ENCODE measurements at regions not wholly inside any gene's neighbourhood (a gene's known extent, or its start where the extent isn't known, plus 50 kb on each side); places are given as distances from the start of the nearest gene placed in this dataset.

GRCh38 chr10:44015702-44016500 lies 367.2 kb upstream of the ZNF32 start:
- TF ChIP-seq CBX3 (IDR thresholded peaks at IDR 0.05; ENCODE audit: low read depth) = no peak
- no peak for TF ChIP-seq POLR2AphosphoS5 (IDR thresholded peaks at IDR 0.05; ENCODE audit: low read depth, low read length)
- no peak for TF ChIP-seq TCF7L2 (IDR thresholded peaks at IDR 0.05; ENCODE audit: borderline replicate concordance, extremely low read depth, insufficient read depth, insufficient read length)
- TF ChIP-seq REST (IDR thresholded peaks at IDR 0.05; ENCODE audit: low read depth) = no peak
- TF ChIP-seq EGR1 (IDR thresholded peaks at IDR 0.05; ENCODE audit: low read depth) = no peak
- TF ChIP-seq JUND (IDR thresholded peaks at IDR 0.05) = no peak
- H3K9me2 ChIP-seq (ENCODE audit: insufficient read depth) = no peaks in the 10 kb centered on the region
- H3K4me3 ChIP-seq (replicated peaks in 1 of 2; ENCODE audit: low read depth in 1 of 2, low read length in 2 of 2) = no peak overlapping the region
- H3K79me2 ChIP-seq (ENCODE audit: insufficient read depth, low read length) = no peaks in the 10 kb centered on the region
- intact Hi-C loops (cut with micrococcal nuclease) = no loop called here
- no peak for ATAC-seq
- H3K4me2 ChIP-seq (ENCODE audit: low read length) = no peak overlapping the region
- H4K20me1 ChIP-seq (ENCODE audit: insufficient read depth) = no peaks in the 10 kb centered on the region
- H3K27me3 ChIP-seq (ENCODE audit: insufficient read depth, low read length) = peaks cover 28% of the 10 kb centered on the region; the same call in 1 of the 2 replicates
- no peaks in the 10 kb centered on the region for H3K9me3 ChIP-seq (ENCODE audit: control insufficient read depth in 1 of 2, insufficient read depth in 1 of 2, low read depth in 1 of 2, low read length in 2 of 2)
- ChIA-PET POLR2A (no interaction called here), RAD21 (ENCODE audit: low non-redundant PET in 1 of 2, low total read pairs in 2 of 2, uncharacterized antibody in 2 of 2, unreplicated experiment in 2 of 2) (no interaction called here), CTCF (no interaction called here)
- no peak overlapping the region for H3K27ac ChIP-seq (ENCODE audit: low read depth, low read length)
- BruUV-seq (replicated peaks) = no TSS peak
- H3K9ac ChIP-seq (ENCODE audit: low read length) = no peak overlapping the region
- no peaks in the 10 kb centered on the region for H3K36me3 ChIP-seq (ENCODE audit: control insufficient read depth in 1 of 2, insufficient read depth in 2 of 2, low read length in 2 of 2)
- no peak overlapping the region for H2AFZ ChIP-seq (ENCODE audit: low read depth, low read length, poor library complexity, severe bottlenecking)
- no peak for DNase-seq (ENCODE audit: low read depth, low spot score)
- H3K4me1 ChIP-seq (ENCODE audit: control insufficient read depth in 1 of 2, insufficient read depth in 2 of 2, low read length in 2 of 2) = peaks cover 0 to 4% of the 10 kb centered on the region in 2 experiments; a peak in 1 of 4 replicates

All from HCT116 (cell line).